ENCODE measurements at regions not wholly inside any gene's neighbourhood (a gene's known extent, or its start where the extent isn't known, plus 50 kb on each side); places are given as distances from the start of the nearest gene placed in this dataset.

DNA sequence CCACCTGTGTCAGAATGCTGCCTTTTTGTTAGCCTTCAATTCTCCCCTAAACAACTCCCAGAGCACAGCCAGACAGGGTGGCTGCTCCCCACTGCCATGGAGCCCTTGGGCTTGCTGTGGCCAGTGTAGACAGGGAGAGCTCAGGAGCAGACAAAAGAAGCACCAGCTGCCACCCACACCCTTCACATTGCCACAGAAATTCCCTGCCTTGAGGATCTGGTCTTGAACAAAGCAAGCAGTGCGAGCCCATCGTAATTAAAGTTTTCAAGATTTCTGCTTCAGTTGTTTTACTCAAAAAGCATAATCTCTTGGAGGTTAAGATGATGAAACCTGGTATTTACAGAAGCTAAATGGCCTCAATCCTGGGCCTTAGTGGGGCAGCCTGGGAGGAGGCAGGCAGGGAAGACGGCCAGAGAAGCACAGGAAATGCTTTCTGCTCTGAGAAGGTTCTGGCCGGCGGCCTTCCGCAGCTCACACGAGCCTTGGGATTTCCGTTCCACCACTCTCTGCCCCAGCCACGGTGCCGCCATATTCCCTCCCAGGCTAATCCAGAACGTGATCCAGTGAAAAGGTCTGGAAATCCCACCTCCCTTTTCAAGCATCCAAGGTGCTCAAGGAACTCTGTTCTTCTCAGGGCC is 535.2 kb downstream of the BCL11B start:
- Histone ChIP-seq H3K4me3 (no peak overlapping the region), H3K36me3 (ENCODE audit: low read depth) (no peaks in the 10 kb centered on the region), H3K4me1 (ENCODE audit: insufficient read depth) (no peaks in the 10 kb centered on the region), H2AFZ (no peak overlapping the region), H3K9me3 (ENCODE audit: low read depth) (no peaks in the 10 kb centered on the region), H3F3A (ENCODE audit: insufficient read depth) (no peaks in the 10 kb centered on the region), H4K20me1 (ENCODE audit: insufficient read depth) (no peaks in the 10 kb centered on the region), H3K9me2 (ENCODE audit: insufficient read depth) (no peaks in the 10 kb centered on the region), H3K27ac (no peak overlapping the region), H3K79me2 (ENCODE audit: insufficient read depth) (no peaks in the 10 kb centered on the region), H3K27me3 (replicated peaks; ENCODE audit: insufficient read depth) (no peaks in the 10 kb centered on the region), H3K4me2 (ENCODE audit: unreplicated experiment) (no peak overlapping the region), H3K9ac (no peak overlapping the region)
- no peak for TF ChIP-seq EZH2 (IDR thresholded peaks at IDR 0.05; ENCODE audit: insufficient read depth, poor library complexity, severe bottlenecking)
- TF ChIP-seq EZH2phosphoT487 (IDR thresholded peaks at IDR 0.05; ENCODE audit: insufficient read depth, low read depth) = no peak
- in situ Hi-C loops (cut with MboI) = no loop called here
- 55 to 65% methylated on average over 11 of the region's 11 CpGs for WGBS, 2 experiments (ENCODE audit: low coverage in 1 of 2, low lambda C conversion rate in 2 of 2, missing lambda C conversion rate in 2 of 2)
- DNase-seq = no peak

DNA sequence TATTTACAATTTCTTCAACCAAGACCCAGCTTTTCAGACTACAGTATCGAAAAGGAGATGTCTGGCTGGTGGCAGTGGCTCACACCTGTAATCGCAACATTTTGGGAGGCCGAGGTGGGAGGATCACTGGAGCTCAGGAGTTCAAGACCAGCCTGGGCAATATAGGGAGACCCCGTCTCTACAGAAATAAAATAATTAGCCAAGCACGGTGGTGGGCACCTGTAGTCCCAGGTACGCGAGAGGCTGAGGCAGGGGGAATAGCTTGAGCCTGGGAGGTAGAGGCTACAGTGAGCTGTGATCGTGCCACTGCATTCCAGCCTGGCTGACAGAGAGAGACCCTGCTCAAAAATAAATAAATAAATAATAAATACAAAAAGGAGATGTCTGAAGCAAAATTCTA is 530.5 kb downstream of the BCL11B start:
- DNase-seq = no peak
- no peaks in the 10 kb centered on the region for H3K4me1 ChIP-seq (ENCODE audit: insufficient read depth)
- no peak overlapping the region for H3K4me3 ChIP-seq
- no peaks in the 10 kb centered on the region for H4K20me1 ChIP-seq (ENCODE audit: insufficient read depth)
- no peak overlapping the region for H2AFZ ChIP-seq
- in situ Hi-C loops (cut with MboI) = no loop called here
- no peaks in the 10 kb centered on the region for H3K79me2 ChIP-seq (ENCODE audit: insufficient read depth)
- H3K27ac ChIP-seq = no peak overlapping the region
- H3K9me2 ChIP-seq (ENCODE audit: insufficient read depth) = no peaks in the 10 kb centered on the region
- H3K9ac ChIP-seq = no peak overlapping the region
- no peak for TF ChIP-seq EZH2phosphoT487 (IDR thresholded peaks at IDR 0.05; ENCODE audit: insufficient read depth, low read depth)
- TF ChIP-seq EZH2 (IDR thresholded peaks at IDR 0.05; ENCODE audit: insufficient read depth, poor library complexity, severe bottlenecking) = no peak
- H3K27me3 ChIP-seq (replicated peaks; ENCODE audit: insufficient read depth) = no peaks in the 10 kb centered on the region
- 58 to 66% methylated on average over 8 of the region's 8 CpGs for WGBS, 2 experiments (ENCODE audit: low coverage in 1 of 2, low lambda C conversion rate in 2 of 2, missing lambda C conversion rate in 2 of 2)
- H3K36me3 ChIP-seq (ENCODE audit: low read depth) = no peaks in the 10 kb centered on the region
- H3K9me3 ChIP-seq (ENCODE audit: low read depth) = no peaks in the 10 kb centered on the region
- no peaks in the 10 kb centered on the region for H3F3A ChIP-seq (ENCODE audit: insufficient read depth)
- no peak overlapping the region for H3K4me2 ChIP-seq (ENCODE audit: unreplicated experiment)

DNA sequence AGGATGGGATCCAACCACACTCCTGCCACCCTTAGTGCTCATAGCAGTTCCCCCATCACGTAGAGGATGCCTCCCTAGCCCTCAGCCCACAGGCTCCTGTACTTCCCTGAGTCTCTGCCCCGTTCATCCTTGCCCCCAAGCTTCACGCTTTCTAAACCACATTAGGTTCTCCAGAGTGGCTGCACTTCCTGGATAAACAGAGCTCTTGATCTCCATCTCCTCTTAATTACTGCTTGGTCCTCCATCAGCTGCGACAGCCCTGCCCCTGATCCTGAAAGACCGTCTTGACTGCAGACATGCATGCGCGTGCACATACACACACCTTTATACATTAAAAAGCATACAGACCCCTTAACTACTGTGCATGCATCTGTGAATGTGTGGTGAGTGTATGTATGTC is 530.0 kb downstream of the BCL11B start:
- Histone ChIP-seq H3K4me3 (no peak overlapping the region), H3K27ac (no peak overlapping the region), H3K36me3 (ENCODE audit: low read depth) (no peaks in the 10 kb centered on the region), H3K9me2 (ENCODE audit: insufficient read depth) (no peaks in the 10 kb centered on the region), H3K9me3 (ENCODE audit: low read depth) (no peaks in the 10 kb centered on the region), H3K4me2 (ENCODE audit: unreplicated experiment) (no peak overlapping the region), H3K9ac (no peak overlapping the region), H4K20me1 (ENCODE audit: insufficient read depth) (no peaks in the 10 kb centered on the region), H3F3A (ENCODE audit: insufficient read depth) (no peaks in the 10 kb centered on the region), H3K79me2 (ENCODE audit: insufficient read depth) (no peaks in the 10 kb centered on the region), H3K27me3 (replicated peaks; ENCODE audit: insufficient read depth) (no peaks in the 10 kb centered on the region), H2AFZ (no peak overlapping the region), H3K4me1 (ENCODE audit: insufficient read depth) (no peaks in the 10 kb centered on the region)
- DNase-seq = no peak
- TF ChIP-seq EZH2phosphoT487 (IDR thresholded peaks at IDR 0.05; ENCODE audit: insufficient read depth, low read depth) (no peak), EZH2 (IDR thresholded peaks at IDR 0.05; ENCODE audit: insufficient read depth, poor library complexity, severe bottlenecking) (no peak)
- in situ Hi-C loops (cut with MboI) = no loop called here
- 67 to 71% methylated on average over 7 of the region's 7 CpGs for WGBS, 2 experiments (ENCODE audit: low coverage in 1 of 2, low lambda C conversion rate in 2 of 2, missing lambda C conversion rate in 2 of 2)

DNA sequence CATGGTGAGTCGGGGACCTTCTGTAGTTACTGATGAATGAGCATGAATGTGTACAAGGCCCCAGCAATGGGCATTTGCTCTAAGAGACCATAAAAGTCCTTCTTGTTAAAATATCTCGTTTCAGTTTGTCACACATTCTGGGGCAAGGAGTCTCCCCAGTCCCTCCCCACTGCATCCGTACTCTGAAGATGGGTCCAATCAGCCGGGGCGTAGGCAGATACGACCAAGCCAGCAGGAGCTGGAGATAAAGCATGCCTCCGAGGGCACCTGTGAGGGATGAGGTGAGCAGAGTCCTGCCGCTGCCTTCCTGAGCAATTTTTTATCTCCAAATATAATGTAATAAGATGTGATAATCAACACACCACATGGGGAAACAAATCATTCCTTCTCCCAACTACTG is 528.5 kb downstream of the BCL11B start:
- Histone ChIP-seq H2AFZ (no peak overlapping the region), H3K9me3 (ENCODE audit: low read depth) (no peaks in the 10 kb centered on the region), H3K4me1 (ENCODE audit: insufficient read depth) (no peaks in the 10 kb centered on the region), H3K79me2 (ENCODE audit: insufficient read depth) (no peaks in the 10 kb centered on the region), H3K9me2 (ENCODE audit: insufficient read depth) (no peaks in the 10 kb centered on the region), H3K27ac (no peak overlapping the region), H4K20me1 (ENCODE audit: insufficient read depth) (no peaks in the 10 kb centered on the region), H3K27me3 (replicated peaks; ENCODE audit: insufficient read depth) (no peaks in the 10 kb centered on the region), H3K9ac (no peak overlapping the region), H3K36me3 (ENCODE audit: low read depth) (no peaks in the 10 kb centered on the region), H3K4me2 (ENCODE audit: unreplicated experiment) (no peak overlapping the region), H3F3A (ENCODE audit: insufficient read depth) (no peaks in the 10 kb centered on the region), H3K4me3 (no peak overlapping the region)
- WGBS, 2 experiments (ENCODE audit: low coverage in 1 of 2, low lambda C conversion rate in 2 of 2, missing lambda C conversion rate in 2 of 2) = 54 to 61% methylated on average over 8 of the region's 8 CpGs
- no peak for TF ChIP-seq EZH2 (IDR thresholded peaks at IDR 0.05; ENCODE audit: insufficient read depth, poor library complexity, severe bottlenecking)
- TF ChIP-seq EZH2phosphoT487 (IDR thresholded peaks at IDR 0.05; ENCODE audit: insufficient read depth, low read depth) = no peak
- in situ Hi-C loops (cut with MboI) = no loop called here
- no peak for DNase-seq

DNA sequence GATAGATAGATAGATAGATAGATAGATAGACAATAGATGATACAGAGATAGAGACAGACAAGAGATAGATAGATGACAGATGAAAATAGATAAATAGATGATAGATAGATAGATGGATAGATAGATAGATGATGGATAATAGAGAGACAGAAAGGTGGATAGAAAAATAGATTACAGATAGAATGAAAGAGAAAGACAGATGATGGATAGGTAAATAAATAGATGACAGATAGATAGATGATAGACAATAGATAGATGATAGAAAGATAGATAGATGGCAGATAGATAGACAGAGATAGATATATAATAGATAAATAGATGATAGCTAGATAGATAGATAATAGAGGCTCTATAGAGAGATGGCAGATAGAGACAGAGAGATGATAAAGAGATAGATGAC is 523.0 kb downstream of the BCL11B start:
- in situ Hi-C loops (cut with MboI) = no loop called here
- TF ChIP-seq EZH2 (IDR thresholded peaks at IDR 0.05; ENCODE audit: insufficient read depth, poor library complexity, severe bottlenecking) (no peak), EZH2phosphoT487 (IDR thresholded peaks at IDR 0.05; ENCODE audit: insufficient read depth, low read depth) (no peak)
- Histone ChIP-seq H4K20me1 (ENCODE audit: insufficient read depth) (no peaks in the 10 kb centered on the region), H3K36me3 (ENCODE audit: low read depth) (no peaks in the 10 kb centered on the region), H3K4me1 (ENCODE audit: insufficient read depth) (no peaks in the 10 kb centered on the region), H3K27me3 (replicated peaks; ENCODE audit: insufficient read depth) (no peaks in the 10 kb centered on the region), H3K27ac (no peak overlapping the region), H3K9ac (no peak overlapping the region), H3K4me2 (ENCODE audit: unreplicated experiment) (no peak overlapping the region), H3K9me2 (ENCODE audit: insufficient read depth) (no peaks in the 10 kb centered on the region), H2AFZ (no peak overlapping the region), H3F3A (ENCODE audit: insufficient read depth) (no peaks in the 10 kb centered on the region), H3K79me2 (ENCODE audit: insufficient read depth) (no peaks in the 10 kb centered on the region), H3K9me3 (ENCODE audit: low read depth) (no peaks in the 10 kb centered on the region), H3K4me3 (no peak overlapping the region)
- no peak for DNase-seq

All from GM23248 (cell line).